ENCODE measurements at regions not wholly inside any gene's neighbourhood (a gene's known extent, or its start where the extent isn't known, plus 50 kb on each side); places are given as distances from the start of the nearest gene placed in this dataset.
"Not testable (repeated sequence)": the region's sequence is repeated elsewhere in the genome, so short reads cannot be mapped to it uniquely, and the experiment has no call there.

DNA sequence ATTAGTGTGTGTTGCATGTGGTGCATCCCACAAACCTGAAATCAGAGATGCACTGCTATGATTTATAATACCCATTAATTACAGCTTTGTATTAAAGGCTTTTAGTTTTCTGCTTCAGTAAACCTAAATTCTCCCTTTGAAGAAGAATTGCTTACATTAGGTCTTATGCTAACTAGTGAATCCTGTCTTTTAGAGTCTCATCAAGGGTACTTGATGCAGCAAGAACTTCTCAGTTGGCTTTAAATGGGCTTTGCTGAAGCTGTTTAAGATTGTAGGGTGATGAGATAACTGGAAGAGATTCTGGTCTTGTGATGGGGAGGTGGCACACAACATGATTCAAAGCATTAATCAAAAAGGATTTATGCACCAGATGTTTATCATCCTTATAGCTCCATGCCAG lies 1920.1 kb downstream of the KHDRBS2 start:
- TF ChIP-seq POLR2A (IDR thresholded peaks at IDR 0.05): not testable (repeated sequence)
- TF ChIP-seq, protein P1, sequence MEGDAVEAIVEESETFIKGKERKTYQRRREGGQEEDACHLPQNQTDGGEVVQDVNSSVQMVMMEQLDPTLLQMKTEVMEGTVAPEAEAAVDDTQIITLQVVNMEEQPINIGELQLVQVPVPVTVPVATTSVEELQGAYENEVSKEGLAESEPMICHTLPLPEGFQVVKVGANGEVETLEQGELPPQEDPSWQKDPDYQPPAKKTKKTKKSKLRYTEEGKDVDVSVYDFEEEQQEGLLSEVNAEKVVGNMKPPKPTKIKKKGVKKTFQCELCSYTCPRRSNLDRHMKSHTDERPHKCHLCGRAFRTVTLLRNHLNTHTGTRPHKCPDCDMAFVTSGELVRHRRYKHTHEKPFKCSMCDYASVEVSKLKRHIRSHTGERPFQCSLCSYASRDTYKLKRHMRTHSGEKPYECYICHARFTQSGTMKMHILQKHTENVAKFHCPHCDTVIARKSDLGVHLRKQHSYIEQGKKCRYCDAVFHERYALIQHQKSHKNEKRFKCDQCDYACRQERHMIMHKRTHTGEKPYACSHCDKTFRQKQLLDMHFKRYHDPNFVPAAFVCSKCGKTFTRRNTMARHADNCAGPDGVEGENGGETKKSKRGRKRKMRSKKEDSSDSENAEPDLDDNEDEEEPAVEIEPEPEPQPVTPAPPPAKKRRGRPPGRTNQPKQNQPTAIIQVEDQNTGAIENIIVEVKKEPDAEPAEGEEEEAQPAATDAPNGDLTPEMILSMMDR (IDR thresholded peaks at IDR 0.05): not testable (repeated sequence)
